Vagina (tissue), 2 donors: ENCODE measurements at regions not wholly inside any gene's neighbourhood (a gene's known extent, or its start where the extent isn't known, plus 50 kb on each side); places are given as distances from the start of the nearest gene placed in this dataset.

Source experiments
- POLR2A ChIP-seq, 2 donors: fragments of 450-650 bp; IDR thresholded peaks; one replicate each; pipeline ENCODE4 v1.6.1; 2017; ENCODE audit warnings: antibody characterized with exemption in 2 of 2, mild to moderate bottlenecking in 2 of 2, moderate library complexity in 2 of 2
- POLR2AphosphoS5 ChIP-seq, 2 donors: sonication (generic); formaldehyde crosslinking; IDR thresholded peaks; one replicate each; pipeline ENCODE4 v1.9.0; 2017; ENCODE audit warnings: antibody characterized with exemption in 2 of 2, mild to moderate bottlenecking in 2 of 2, low read depth in 1 of 2; ENCODE audit not compliant: insufficient read depth in 1 of 2
- TF ChIP-seq, protein P1 (sequence below), 3 experiments: fragments of 450-650 bp in 2 of 3; fragments of 200-600 bp in 1 of 3; sonication (generic) in 1 of 3; IDR thresholded peaks; one replicate each; pipeline ENCODE4 v1.5.1; 2017 to 2019; ENCODE audit warnings: antibody characterized with exemption in 3 of 3, mild to moderate bottlenecking in 2 of 3, moderate library complexity in 2 of 3

DNA sequence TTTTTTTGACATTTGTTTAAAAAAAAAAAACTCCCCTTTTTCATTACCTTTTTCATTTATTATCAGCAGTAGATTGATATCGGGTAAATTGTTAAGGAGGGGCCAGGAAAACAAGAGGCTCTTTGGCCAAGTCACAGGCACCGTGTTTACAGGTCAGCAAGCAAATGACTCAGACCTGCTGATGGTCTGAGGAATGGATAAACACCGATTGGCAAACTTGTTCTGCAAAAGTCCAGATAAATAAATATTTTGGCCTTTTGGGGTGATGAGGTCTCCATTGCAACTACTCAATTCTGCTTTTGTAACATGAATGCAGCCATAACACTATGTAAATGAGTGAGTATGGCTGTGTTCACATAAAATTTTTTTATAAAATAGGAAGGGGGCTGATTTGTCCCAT, 94.0 kb downstream of the RPS29 start:
- TF ChIP-seq POLR2A (IDR thresholded peaks at IDR 0.05) (no peak), POLR2AphosphoS5 (IDR thresholded peaks at IDR 0.05; ENCODE audit: insufficient read depth in 1 of 2, low read depth in 1 of 2) (no peak)
- TF ChIP-seq, protein P1, sequence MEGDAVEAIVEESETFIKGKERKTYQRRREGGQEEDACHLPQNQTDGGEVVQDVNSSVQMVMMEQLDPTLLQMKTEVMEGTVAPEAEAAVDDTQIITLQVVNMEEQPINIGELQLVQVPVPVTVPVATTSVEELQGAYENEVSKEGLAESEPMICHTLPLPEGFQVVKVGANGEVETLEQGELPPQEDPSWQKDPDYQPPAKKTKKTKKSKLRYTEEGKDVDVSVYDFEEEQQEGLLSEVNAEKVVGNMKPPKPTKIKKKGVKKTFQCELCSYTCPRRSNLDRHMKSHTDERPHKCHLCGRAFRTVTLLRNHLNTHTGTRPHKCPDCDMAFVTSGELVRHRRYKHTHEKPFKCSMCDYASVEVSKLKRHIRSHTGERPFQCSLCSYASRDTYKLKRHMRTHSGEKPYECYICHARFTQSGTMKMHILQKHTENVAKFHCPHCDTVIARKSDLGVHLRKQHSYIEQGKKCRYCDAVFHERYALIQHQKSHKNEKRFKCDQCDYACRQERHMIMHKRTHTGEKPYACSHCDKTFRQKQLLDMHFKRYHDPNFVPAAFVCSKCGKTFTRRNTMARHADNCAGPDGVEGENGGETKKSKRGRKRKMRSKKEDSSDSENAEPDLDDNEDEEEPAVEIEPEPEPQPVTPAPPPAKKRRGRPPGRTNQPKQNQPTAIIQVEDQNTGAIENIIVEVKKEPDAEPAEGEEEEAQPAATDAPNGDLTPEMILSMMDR (IDR thresholded peaks at IDR 0.05) = no peak
